Small intestine (tissue), 7 donors: ENCODE measurements at regions not wholly inside any gene's neighbourhood (a gene's known extent, or its start where the extent isn't known, plus 50 kb on each side); places are given as distances from the start of the nearest gene placed in this dataset.

Experiments used
- DNase-seq, 2 donors: peaks; one replicate each; pipeline versions ENCODE4 v3.0.0 to v3.0.0-alpha.2; 2013
- FAIRE-seq: peaks from 2 replicates; lab custom pipeline; 2012; peaks lifted over from hg19 to GRCh38; lab: Jason Lieb, UNC
- H3K27ac ChIP-seq, 3 donors: one replicate each; pipeline ENCODE4 v1.5.1; 2013; ENCODE audit warnings: low read length in 2 of 3, mild to moderate bottlenecking in 2 of 3, control low read depth in 1 of 3, inconsistent platforms in 1 of 3, low read depth in 1 of 3, moderate library complexity in 1 of 3
- H3K27me3 ChIP-seq, 3 donors: one replicate each; pipeline ENCODE4 v1.6.1; 2013; ENCODE audit warnings: low read length in 3 of 3, inconsistent platforms in 1 of 3; ENCODE audit not compliant: control insufficient read depth in 3 of 3, insufficient read depth in 3 of 3
- H3K36me3 ChIP-seq, 3 donors: one replicate each; pipeline ENCODE4 v1.6.1; 2013; ENCODE audit warnings: low read length in 3 of 3, inconsistent platforms in 1 of 3, low read depth in 1 of 3, mild to moderate bottlenecking in 1 of 3, moderate library complexity in 1 of 3; ENCODE audit not compliant: control insufficient read depth in 3 of 3, insufficient read depth in 2 of 3
- H3K4me1 ChIP-seq, 3 donors: one replicate each; pipeline ENCODE4 v1.6.1; 2013; ENCODE audit warnings: low read length in 2 of 3, inconsistent platforms in 1 of 3, low read depth in 1 of 3, mild to moderate bottlenecking in 1 of 3, moderate library complexity in 1 of 3; ENCODE audit not compliant: control insufficient read depth in 3 of 3, insufficient read depth in 2 of 3
- H3K4me3 ChIP-seq, 3 donors: one replicate each; pipeline ENCODE4 v1.5.1; 2013; ENCODE audit warnings: low read length in 3 of 3, control low read depth in 1 of 3, inconsistent platforms in 1 of 3, low read depth in 1 of 3, mild to moderate bottlenecking in 1 of 3, moderate library complexity in 1 of 3
- H3K9me3 ChIP-seq, 2 donors: one replicate each; pipeline ENCODE4 v1.6.1; 2013; ENCODE audit warnings: low read depth in 1 of 2, low read length in 1 of 2; ENCODE audit not compliant: control insufficient read depth in 2 of 2, insufficient read depth in 1 of 2
- WGBS, 3 donors: extraction: QIAGEN DNeasy Blood & Tissue Kit; methylation state at CpG; one replicate each; pipeline ENCODE4 v1.1.7; 2013; 5-methylcytosine and 5-hydroxymethylcytosine counted together
- donor health status: healthy with polysubstance abuse.
- donor health status: control.
- donor health status: control.
- donor health status: Bipolar disorder and iron deficiency.
- donor health status: healthy.

DNA sequence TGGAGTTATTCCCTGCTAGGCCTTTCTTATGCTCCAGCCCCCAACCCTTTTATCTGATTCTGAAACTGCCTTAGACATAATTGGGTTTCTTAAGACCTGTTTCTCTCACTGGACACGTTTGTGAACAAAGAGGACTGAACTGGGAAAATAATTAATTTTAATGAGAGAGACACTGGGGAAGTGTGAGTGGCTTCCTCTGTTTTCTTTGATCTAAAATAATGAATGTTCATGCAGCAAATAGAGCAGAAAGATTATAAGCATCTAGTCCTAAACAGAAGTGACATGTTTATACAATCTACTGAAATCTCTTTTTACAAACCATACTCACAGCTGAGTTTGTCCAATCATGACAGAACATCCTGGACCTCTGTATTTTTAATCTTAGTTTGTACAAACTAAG, 157.6 kb downstream of the SH3BGRL2 start:
- Histone ChIP-seq H3K4me3 (no peak overlapping the region), H3K9me3 (no peaks in the 10 kb centered on the region), H3K27me3 (no peaks in the 10 kb centered on the region), H3K27ac (no peak overlapping the region), H3K36me3 (no peaks in the 10 kb centered on the region), H3K4me1 (no peaks in the 10 kb centered on the region)
- WGBS, 3 donors = 33 to 48% (median 40%) methylated on average over 1 of the region's 1 CpG
- FAIRE-seq (no peak), DNase-seq (no peak)

DNA sequence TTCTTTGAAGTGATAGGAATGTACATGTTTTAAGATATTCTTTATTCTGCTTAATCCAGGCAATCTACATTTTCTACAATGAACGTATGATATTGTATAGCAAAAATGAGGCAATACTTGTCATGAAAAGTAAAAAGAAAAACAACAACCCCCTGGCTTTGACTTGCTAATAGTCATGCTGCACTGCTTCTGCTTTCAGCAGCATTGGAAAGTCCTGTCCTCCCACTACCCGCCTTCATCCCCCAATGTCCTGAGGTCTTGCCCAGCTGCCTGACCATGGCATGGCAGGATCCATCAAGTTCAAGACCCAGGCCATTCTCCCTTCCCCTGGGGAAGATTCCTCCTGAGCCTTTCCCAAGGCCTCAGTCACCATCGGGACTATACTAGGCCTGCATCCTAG, 156.5 kb downstream of the SH3BGRL2 start:
- no peaks in the 10 kb centered on the region for H3K36me3 ChIP-seq
- H3K27ac ChIP-seq = no peak overlapping the region
- H3K4me1 ChIP-seq = no peaks in the 10 kb centered on the region
- H3K27me3 ChIP-seq = no peaks in the 10 kb centered on the region
- DNase-seq (no peak), FAIRE-seq (no peak)
- WGBS, 3 donors = 82 to 95% (median 88%) methylated on average over 3 of the region's 3 CpGs
- no peaks in the 10 kb centered on the region for H3K9me3 ChIP-seq
- no peak overlapping the region for H3K4me3 ChIP-seq

GRCh38 chr6:79784395-79784753, 153.2 kb downstream of the SH3BGRL2 start:
- Histone ChIP-seq H3K4me3 (no peak overlapping the region), H3K9me3 (no peaks in the 10 kb centered on the region), H3K4me1 (no peaks in the 10 kb centered on the region), H3K36me3 (no peaks in the 10 kb centered on the region), H3K27ac (no peak overlapping the region), H3K27me3 (no peaks in the 10 kb centered on the region)
- WGBS, 3 donors = 53 to 72% (median 61%) methylated on average over 3 of the region's 3 CpGs
- no peak for DNase-seq
- no peak for FAIRE-seq

DNA sequence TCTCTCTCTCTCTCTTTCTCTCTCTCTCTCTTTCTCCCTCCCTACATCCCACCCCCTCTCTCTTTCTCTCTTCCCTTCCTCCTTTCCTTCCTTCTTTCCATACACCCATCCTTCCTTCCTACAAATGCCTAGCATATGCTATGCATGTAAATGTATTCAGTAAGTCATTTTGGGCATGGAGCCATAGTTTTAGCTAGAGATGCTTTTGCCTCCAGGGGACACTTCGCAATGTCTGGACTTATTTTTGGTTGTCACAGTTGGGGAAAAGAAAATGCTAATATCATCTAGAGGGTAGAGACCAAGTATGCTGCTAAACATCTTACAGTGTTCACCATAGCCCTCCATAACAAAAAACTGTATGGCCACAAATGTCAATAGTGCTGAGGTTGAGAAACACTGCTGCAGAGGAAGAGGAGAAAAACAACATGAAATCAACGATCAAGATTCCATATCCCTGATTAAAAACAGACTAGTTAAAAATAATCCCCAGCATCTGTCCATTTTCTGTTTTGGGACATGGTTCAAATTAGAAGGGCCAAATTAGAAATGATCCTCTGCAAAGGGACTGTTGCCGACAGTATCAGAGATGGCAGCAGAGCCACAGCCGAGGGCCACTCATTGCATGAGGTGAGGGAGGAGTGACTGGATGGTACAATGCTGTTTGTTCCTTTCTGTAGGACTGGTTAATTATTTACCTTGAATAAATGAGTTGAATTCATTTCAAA, 152.7 kb downstream of the SH3BGRL2 start:
- FAIRE-seq (no peak), DNase-seq (no peak)
- WGBS, 3 donors = 62 to 75% (median 64%) methylated on average over 4 of the region's 4 CpGs
- no peaks in the 10 kb centered on the region for H3K9me3 ChIP-seq
- H3K4me3 ChIP-seq = no peak overlapping the region
- H3K4me1 ChIP-seq = no peaks in the 10 kb centered on the region
- no peak overlapping the region for H3K27ac ChIP-seq
- no peaks in the 10 kb centered on the region for H3K36me3 ChIP-seq
- H3K27me3 ChIP-seq = no peaks in the 10 kb centered on the region

DNA sequence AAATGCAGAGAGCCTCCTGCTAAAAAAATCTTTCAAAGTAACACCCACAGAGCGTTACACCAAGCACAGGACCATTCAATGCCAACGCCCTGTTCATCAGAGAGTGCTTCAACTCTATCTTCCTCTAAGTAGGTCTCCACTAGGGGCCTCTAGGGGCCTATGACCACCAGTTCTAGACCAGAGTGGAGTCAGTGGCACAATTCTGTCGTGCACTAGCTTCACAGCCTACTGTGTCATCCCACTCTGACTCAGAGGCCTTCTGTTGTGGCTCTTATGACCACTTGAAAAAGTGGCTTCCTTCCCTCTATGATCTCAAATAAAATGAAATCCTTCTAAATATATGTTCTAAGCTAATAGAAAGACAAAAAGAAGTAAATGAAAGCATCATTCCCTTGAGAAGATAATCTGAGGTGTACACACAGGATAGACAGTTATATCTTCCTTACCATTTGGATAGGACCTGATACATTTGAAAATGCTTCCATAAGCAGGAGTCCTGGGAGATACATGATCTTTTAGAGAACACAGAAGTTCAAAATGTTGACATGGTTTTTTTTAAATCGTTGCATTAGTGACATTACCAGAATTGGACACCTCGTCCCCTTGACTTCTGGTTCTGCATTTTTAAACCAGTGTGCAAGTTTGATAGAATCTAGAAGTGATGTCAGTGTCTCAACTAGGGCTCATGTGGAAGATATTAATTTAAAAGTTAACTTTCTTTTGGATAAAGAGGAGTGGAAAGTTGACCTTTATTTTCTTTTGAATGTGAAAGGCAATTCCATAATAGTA, 151.9 kb downstream of the SH3BGRL2 start:
- H3K9me3 ChIP-seq = no peaks in the 10 kb centered on the region
- FAIRE-seq (no peak), DNase-seq (no peak)
- 75 to 82% (median 77%) methylated on average over 5 of the region's 5 CpGs for WGBS, 3 donors
- H3K27me3 ChIP-seq = no peaks in the 10 kb centered on the region
- H3K4me1 ChIP-seq = no peaks in the 10 kb centered on the region
- H3K36me3 ChIP-seq = no peaks in the 10 kb centered on the region
- H3K27ac ChIP-seq = no peak overlapping the region
- no peak overlapping the region for H3K4me3 ChIP-seq

DNA sequence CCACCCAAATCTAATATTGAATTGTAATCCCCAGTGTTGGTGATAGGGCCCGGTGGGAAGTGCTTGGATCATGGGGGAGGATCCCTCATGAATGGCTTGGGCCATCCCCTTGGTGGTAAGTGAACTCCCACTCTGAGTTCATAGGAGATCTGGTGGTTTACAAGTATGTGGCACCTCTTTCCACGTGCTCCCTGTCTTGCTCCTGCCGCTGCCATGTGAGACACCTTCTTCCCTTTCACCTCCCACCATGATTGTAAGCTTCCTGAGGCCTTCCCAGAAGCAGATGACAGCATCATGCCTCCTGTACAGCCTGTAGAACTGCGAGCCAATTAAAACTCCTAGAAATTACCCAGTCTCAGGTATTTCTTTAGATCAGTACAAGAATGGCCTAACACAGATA, 150.8 kb downstream of the SH3BGRL2 start:
- Histone ChIP-seq H3K36me3 (no peaks in the 10 kb centered on the region), H3K27me3 (no peaks in the 10 kb centered on the region), H3K4me1 (no peaks in the 10 kb centered on the region), H3K27ac (no peak overlapping the region), H3K4me3 (no peak overlapping the region), H3K9me3 (no peaks in the 10 kb centered on the region)
- FAIRE-seq (no peak), DNase-seq (no peak)
- WGBS, 3 donors = 86 to 90% (median 89%) methylated on average over 4 of the region's 4 CpGs

DNA sequence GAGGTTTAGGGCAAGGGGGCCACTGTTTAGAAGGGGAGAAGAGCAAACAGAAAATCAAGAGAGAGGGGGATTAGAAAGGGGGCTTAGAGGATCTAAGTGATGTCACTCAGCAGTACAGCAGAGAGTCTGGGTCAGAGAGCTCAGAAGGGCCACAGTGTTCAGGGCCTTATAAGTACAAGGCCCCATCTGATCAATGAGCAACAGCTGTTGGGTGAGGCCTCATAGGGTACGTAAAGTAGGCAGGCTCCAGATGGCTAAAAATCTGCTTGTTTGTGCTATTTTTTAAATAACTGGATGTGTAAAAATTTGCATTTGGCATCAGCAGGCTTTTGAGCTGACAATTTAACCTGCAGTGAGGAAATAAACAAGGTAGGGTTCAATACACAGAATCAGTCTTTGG, 149.8 kb downstream of the SH3BGRL2 start:
- Histone ChIP-seq H3K27ac (no peak overlapping the region), H3K4me1 (no peaks in the 10 kb centered on the region), H3K4me3 (no peak overlapping the region), H3K27me3 (no peaks in the 10 kb centered on the region), H3K9me3 (no peaks in the 10 kb centered on the region), H3K36me3 (no peaks in the 10 kb centered on the region)
- WGBS, 3 donors = 93 to 97% (median 96%) methylated on average over 1 of the region's 1 CpG
- FAIRE-seq = no peak
- no peak for DNase-seq

GRCh38 chr6:79778816-79779215, 147.7 kb downstream of the SH3BGRL2 start:
- 89 to 94% (median 90%) methylated on average over 4 of the region's 4 CpGs for WGBS, 3 donors
- H3K4me1 ChIP-seq = no peaks in the 10 kb centered on the region
- H3K27me3 ChIP-seq = no peaks in the 10 kb centered on the region
- no peak overlapping the region for H3K27ac ChIP-seq
- no peak overlapping the region for H3K4me3 ChIP-seq
- FAIRE-seq (no peak), DNase-seq (no peak)
- H3K36me3 ChIP-seq = no peaks in the 10 kb centered on the region
- H3K9me3 ChIP-seq = no peaks in the 10 kb centered on the region
